ENCODE measurements at regions not wholly inside any gene's neighbourhood (a gene's known extent, or its start where the extent isn't known, plus 50 kb on each side); places are given as distances from the start of the nearest gene placed in this dataset.
A peak's percentile ranks its signal among the peaks of the same experiment; 100 is the strongest.

DNA sequence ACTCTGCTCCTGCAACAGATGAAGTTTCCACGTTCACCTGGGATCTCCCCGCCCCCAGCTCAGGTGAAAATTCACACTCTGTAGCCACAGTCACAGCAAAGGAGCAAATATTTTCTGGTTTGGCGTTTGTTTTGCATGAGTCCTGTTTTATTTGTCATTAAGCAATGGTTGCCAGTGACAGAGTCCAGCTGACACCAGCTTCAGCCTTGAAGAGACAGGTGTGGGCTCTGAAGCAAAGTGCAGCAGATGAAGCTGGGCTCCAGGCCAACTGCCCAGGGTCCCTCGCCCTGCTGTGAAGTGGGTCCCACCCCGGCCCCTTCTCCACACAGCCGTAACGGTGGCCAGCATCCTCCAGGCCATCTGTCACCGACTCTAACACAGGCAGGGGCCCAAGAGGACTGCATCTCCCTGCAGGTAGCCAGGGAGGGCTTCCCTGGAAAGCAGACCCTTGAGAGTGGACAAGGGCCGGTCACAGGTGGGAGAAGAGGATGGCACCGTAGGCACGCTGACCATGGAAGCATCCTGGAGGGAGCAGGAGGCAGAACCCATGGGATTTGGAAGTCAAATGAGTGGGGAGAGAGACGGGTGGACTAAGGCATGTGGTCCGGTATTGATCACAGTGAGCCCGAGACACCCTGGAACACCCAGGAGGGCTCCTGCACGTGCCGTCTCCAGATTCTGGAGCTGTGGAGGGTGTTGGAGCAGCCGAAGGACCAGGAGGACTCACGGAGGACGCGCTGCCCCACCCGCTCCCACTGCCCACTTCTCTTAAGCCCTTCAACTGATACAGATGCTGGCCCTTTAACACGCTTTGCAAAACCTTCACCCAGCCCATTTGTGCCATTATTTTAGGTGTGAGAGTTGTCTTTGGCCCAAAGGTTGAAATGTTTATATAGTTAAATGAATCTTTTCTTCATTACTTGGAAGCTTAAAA, 294.5 kb downstream of the BRD1 start:
- TF ChIP-seq, protein P1, sequence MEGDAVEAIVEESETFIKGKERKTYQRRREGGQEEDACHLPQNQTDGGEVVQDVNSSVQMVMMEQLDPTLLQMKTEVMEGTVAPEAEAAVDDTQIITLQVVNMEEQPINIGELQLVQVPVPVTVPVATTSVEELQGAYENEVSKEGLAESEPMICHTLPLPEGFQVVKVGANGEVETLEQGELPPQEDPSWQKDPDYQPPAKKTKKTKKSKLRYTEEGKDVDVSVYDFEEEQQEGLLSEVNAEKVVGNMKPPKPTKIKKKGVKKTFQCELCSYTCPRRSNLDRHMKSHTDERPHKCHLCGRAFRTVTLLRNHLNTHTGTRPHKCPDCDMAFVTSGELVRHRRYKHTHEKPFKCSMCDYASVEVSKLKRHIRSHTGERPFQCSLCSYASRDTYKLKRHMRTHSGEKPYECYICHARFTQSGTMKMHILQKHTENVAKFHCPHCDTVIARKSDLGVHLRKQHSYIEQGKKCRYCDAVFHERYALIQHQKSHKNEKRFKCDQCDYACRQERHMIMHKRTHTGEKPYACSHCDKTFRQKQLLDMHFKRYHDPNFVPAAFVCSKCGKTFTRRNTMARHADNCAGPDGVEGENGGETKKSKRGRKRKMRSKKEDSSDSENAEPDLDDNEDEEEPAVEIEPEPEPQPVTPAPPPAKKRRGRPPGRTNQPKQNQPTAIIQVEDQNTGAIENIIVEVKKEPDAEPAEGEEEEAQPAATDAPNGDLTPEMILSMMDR (IDR thresholded peaks at IDR 0.05): no peak
- no peaks in the 10 kb centered on the region for H3K4me1 ChIP-seq
- DNase-seq (peak in 2 of 4 donors; percentile 11 to 52), ATAC-seq (no peak)
- no peak overlapping the region for H3K4me3 ChIP-seq
- H3K27me3 ChIP-seq: no peaks in the 10 kb centered on the region
- H3K9me3 ChIP-seq: no peaks in the 10 kb centered on the region
- H3K27ac ChIP-seq: no peak overlapping the region
- intact Hi-C loops (cut with DNase I): no loop called here
- H3K36me3 ChIP-seq: no peaks in the 10 kb centered on the region

DNA sequence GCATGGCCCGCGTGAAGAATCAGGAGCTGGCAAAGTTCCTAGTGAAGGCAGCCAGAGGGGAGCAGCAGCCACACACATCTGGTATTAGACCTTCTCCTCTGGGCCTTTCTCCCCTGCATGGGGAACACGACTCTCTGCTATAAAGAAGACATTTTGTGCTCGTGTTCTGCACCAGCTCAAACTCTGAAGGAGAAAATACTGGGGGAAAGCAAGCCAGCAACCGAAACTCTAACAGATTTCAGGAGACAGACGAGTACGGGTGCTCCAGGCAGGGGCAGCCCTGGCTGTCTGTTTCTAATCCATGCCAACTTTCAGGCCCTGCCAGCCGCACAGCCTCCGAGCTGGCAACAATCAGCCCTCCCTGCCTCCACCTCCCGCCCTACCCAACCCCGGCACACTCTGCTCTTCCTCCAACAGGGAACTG, 296.3 kb downstream of the BRD1 start:
- H3K4me1 ChIP-seq: no peaks in the 10 kb centered on the region
- H3K4me3 ChIP-seq: no peak overlapping the region
- TF ChIP-seq, protein P1 (IDR thresholded peaks at IDR 0.05): no peak
- no peaks in the 10 kb centered on the region for H3K9me3 ChIP-seq
- no peaks in the 10 kb centered on the region for H3K36me3 ChIP-seq
- intact Hi-C loops (cut with DNase I): no loop called here
- H3K27ac ChIP-seq: no peak overlapping the region
- ATAC-seq: no peak
- H3K27me3 ChIP-seq: no peaks in the 10 kb centered on the region
- no peak for DNase-seq

DNA sequence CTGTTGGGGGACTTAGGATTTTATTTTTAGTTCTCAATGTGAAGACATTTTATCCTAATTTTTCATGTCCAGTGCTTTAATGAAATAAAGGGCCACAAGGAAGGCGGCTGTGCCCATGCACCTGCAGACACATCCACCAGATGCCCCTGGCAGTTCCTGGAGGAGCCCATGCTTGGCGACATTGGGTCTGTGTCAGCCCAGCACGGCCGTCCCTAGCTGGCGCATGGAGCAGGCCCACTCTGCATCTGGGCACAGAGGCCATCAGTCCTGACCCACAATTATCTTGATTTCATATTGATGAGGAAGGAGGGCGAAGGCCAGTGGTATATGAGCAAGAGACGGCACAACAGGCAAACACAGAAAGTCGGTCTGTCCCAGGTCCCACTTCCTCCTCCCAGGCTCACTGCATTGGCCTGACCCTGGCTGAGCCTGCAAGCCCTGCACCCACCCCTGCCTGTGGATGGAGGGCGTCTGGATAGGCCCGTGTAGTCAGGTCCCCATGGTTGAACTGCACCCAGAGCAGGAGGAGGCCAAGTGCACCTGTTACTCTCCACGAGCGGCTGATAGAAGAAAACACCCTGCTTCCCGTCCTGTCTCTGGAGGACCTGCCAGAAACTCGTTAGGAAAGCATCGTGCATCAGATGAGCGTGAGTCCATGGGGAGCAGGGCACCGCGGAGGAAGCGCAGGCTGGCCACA, 296.9 kb downstream of the BRD1 start:
- H3K27me3 ChIP-seq: no peaks in the 10 kb centered on the region
- TF ChIP-seq, protein P1 (IDR thresholded peaks at IDR 0.05): no peak
- no peak overlapping the region for H3K4me3 ChIP-seq
- ATAC-seq (no peak), DNase-seq (peak in 1 of 4 donors; percentile 53)
- no peaks in the 10 kb centered on the region for H3K9me3 ChIP-seq
- H3K36me3 ChIP-seq: no peaks in the 10 kb centered on the region
- intact Hi-C loops (cut with DNase I): no loop called here
- no peaks in the 10 kb centered on the region for H3K4me1 ChIP-seq
- H3K27ac ChIP-seq: no peak overlapping the region

DNA sequence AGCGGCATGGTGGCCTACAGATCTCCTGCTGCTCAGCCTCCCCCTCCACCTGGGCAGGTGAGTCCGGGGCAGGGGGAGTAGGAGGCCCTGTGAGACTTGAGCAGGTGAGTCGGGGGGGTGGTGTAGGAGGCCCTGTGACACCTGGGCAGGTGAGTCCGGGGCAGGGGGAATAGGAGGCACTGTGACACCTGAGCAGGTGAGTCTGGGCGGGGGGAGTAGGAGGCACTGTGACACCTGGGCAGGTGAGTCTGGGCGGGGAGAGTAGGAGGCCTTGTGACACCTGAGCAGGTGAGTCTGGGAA, 299.3 kb downstream of the BRD1 start:
- TF ChIP-seq, protein P1 (IDR thresholded peaks at IDR 0.05): no peak
- H3K36me3 ChIP-seq: no peaks in the 10 kb centered on the region
- no peaks in the 10 kb centered on the region for H3K9me3 ChIP-seq
- H3K4me3 ChIP-seq: no peak overlapping the region
- no peak for DNase-seq
- H3K27me3 ChIP-seq: peaks cover 0 to 17% of the 10 kb centered on the region in 2 donors
- intact Hi-C loops (cut with DNase I): no loop called here
- ATAC-seq: no peak
- H3K27ac ChIP-seq: no peak overlapping the region
- no peaks in the 10 kb centered on the region for H3K4me1 ChIP-seq

All from left lung (tissue), 4 donors.